ENCODE measurements at regions not wholly inside any gene's neighbourhood (a gene's known extent, or its start where the extent isn't known, plus 50 kb on each side); places are given as distances from the start of the nearest gene placed in this dataset.

- no peaks in the 10 kb centered on the region for H3K36me3 ChIP-seq (ENCODE audit: control insufficient read depth in 1 of 2, insufficient read depth in 2 of 2, low read depth in 1 of 2, low read length in 2 of 2)
- H3K27me3 ChIP-seq (ENCODE audit: control insufficient read depth in 1 of 2, insufficient read depth in 1 of 2, low read length in 2 of 2) = peaks cover 0 to 33% of the 10 kb centered on the region in 2 experiments
- H3K9ac ChIP-seq (ENCODE audit: low read length) = no peak overlapping the region
- H3K4ac ChIP-seq (ENCODE audit: low read depth in 1 of 2, low read length in 2 of 2) = no peak overlapping the region
- H3K4me1 ChIP-seq (ENCODE audit: control insufficient read depth, insufficient read depth, low read depth, low read length) = peaks cover 34% of the 10 kb centered on the region
- no peaks in the 10 kb centered on the region for H3K9me3 ChIP-seq (ENCODE audit: control insufficient read depth, low read length)
- no peaks in the 10 kb centered on the region for H3K79me1 ChIP-seq (replicated peaks; ENCODE audit: low read length, poor library complexity, severe bottlenecking)
- WGBS = 92% methylated on average over 19 of the region's 19 CpGs
- DNase-seq = no peak
- H2BK15ac ChIP-seq (ENCODE audit: low read depth, poor library complexity, severe bottlenecking) = no peak overlapping the region
- no peak overlapping the region for H2AFZ ChIP-seq (ENCODE audit: low read depth, low read length)
- H3K4me3 ChIP-seq (ENCODE audit: insufficient read depth in 1 of 2, low read depth in 1 of 2, low read length in 2 of 2) = no peak overlapping the region
- no peak overlapping the region for H3K18ac ChIP-seq (ENCODE audit: low read depth in 1 of 2, low read length in 2 of 2)
- no peak overlapping the region for H3K23ac ChIP-seq (ENCODE audit: low read length in 2 of 2)
- H3K4me2 ChIP-seq (ENCODE audit: low read length, poor library complexity, severe bottlenecking) = no peak overlapping the region
- H2BK12ac ChIP-seq (ENCODE audit: low read length in 2 of 2) = no peak overlapping the region
- H2BK120ac ChIP-seq (ENCODE audit: low read depth, low read length) = no peak overlapping the region
- no peak overlapping the region for H2AK5ac ChIP-seq (ENCODE audit: low read length, severe bottlenecking)
- no peak overlapping the region for H4K91ac ChIP-seq (ENCODE audit: low read length)
- no peak overlapping the region for H4K8ac ChIP-seq (ENCODE audit: low read length)
- H3K27ac ChIP-seq (ENCODE audit: low read length, poor library complexity, severe bottlenecking) = no peak overlapping the region
- no peak overlapping the region for H2BK5ac ChIP-seq (ENCODE audit: low read depth, low read length, poor library complexity, severe bottlenecking)
- H3K14ac ChIP-seq (ENCODE audit: low read length in 2 of 2) = no peak overlapping the region
These were observed 96.1 kb upstream of the IER5L start for GRCh38 chr9:129273941-129274684.

- Histone ChIP-seq H2BK12ac (ENCODE audit: low read length in 2 of 2) (no peak overlapping the region), H2AK5ac (ENCODE audit: low read length, severe bottlenecking) (no peak overlapping the region), H3K14ac (ENCODE audit: low read length in 2 of 2) (no peak overlapping the region), H2BK5ac (ENCODE audit: low read depth, low read length, poor library complexity, severe bottlenecking) (no peak overlapping the region), H4K91ac (ENCODE audit: low read length) (no peak overlapping the region), H3K18ac (ENCODE audit: low read depth in 1 of 2, low read length in 2 of 2) (no peak overlapping the region), H3K9me3 (ENCODE audit: control insufficient read depth, low read length) (no peaks in the 10 kb centered on the region), H3K27me3 (ENCODE audit: control insufficient read depth in 1 of 2, insufficient read depth in 1 of 2, low read length in 2 of 2) (peaks cover 0 to 33% of the 10 kb centered on the region in 2 experiments), H3K9ac (ENCODE audit: low read length) (no peak overlapping the region), H2AFZ (ENCODE audit: low read depth, low read length) (no peak overlapping the region), H4K8ac (ENCODE audit: low read length) (no peak overlapping the region), H3K4me1 (ENCODE audit: control insufficient read depth, insufficient read depth, low read depth, low read length) (peaks cover 27% of the 10 kb centered on the region), H3K79me1 (replicated peaks; ENCODE audit: low read length, poor library complexity, severe bottlenecking) (no peaks in the 10 kb centered on the region), H3K4me3 (ENCODE audit: insufficient read depth in 1 of 2, low read depth in 1 of 2, low read length in 2 of 2) (no peak overlapping the region), H3K36me3 (ENCODE audit: control insufficient read depth in 1 of 2, insufficient read depth in 2 of 2, low read depth in 1 of 2, low read length in 2 of 2) (no peaks in the 10 kb centered on the region), H3K4me2 (ENCODE audit: low read length, poor library complexity, severe bottlenecking) (no peak overlapping the region), H3K23ac (ENCODE audit: low read length in 2 of 2) (no peak overlapping the region), H3K27ac (ENCODE audit: low read length, poor library complexity, severe bottlenecking) (no peak overlapping the region), H2BK120ac (ENCODE audit: low read depth, low read length) (no peak overlapping the region), H2BK15ac (ENCODE audit: low read depth, poor library complexity, severe bottlenecking) (no peak overlapping the region), H3K4ac (ENCODE audit: low read depth in 1 of 2, low read length in 2 of 2) (no peak overlapping the region)
- no peak for DNase-seq
- 90% methylated on average over 14 of the region's 14 CpGs for WGBS
These were observed 95.3 kb upstream of the IER5L start for GRCh38 chr9:129273136-129273895.

- H2AK5ac ChIP-seq (ENCODE audit: low read length, severe bottlenecking) = no peak overlapping the region
- H3K4me2 ChIP-seq (ENCODE audit: low read length, poor library complexity, severe bottlenecking) = no peak overlapping the region
- H2BK12ac ChIP-seq (ENCODE audit: low read length in 2 of 2) = no peak overlapping the region
- WGBS = 89% methylated on average over 9 of the region's 9 CpGs
- H2BK5ac ChIP-seq (ENCODE audit: low read depth, low read length, poor library complexity, severe bottlenecking) = no peak overlapping the region
- peak overlapping the region; percentile 26 for H2BK15ac ChIP-seq (ENCODE audit: low read depth, poor library complexity, severe bottlenecking)
- H3K79me1 ChIP-seq (replicated peaks; ENCODE audit: low read length, poor library complexity, severe bottlenecking) = no peaks in the 10 kb centered on the region
- peaks cover 22% of the 10 kb centered on the region for H3K4me1 ChIP-seq (ENCODE audit: control insufficient read depth, insufficient read depth, low read depth, low read length)
- no peak overlapping the region for H3K14ac ChIP-seq (ENCODE audit: low read length in 2 of 2)
- H2BK120ac ChIP-seq (ENCODE audit: low read depth, low read length) = no peak overlapping the region
- H3K36me3 ChIP-seq (ENCODE audit: control insufficient read depth in 1 of 2, insufficient read depth in 2 of 2, low read depth in 1 of 2, low read length in 2 of 2) = no peaks in the 10 kb centered on the region
- DNase-seq = no peak
- no peak overlapping the region for H4K8ac ChIP-seq (ENCODE audit: low read length)
- H3K9ac ChIP-seq (ENCODE audit: low read length) = no peak overlapping the region
- no peak overlapping the region for H3K27ac ChIP-seq (ENCODE audit: low read length, poor library complexity, severe bottlenecking)
- H3K4me3 ChIP-seq (ENCODE audit: insufficient read depth in 1 of 2, low read depth in 1 of 2, low read length in 2 of 2) = no peak overlapping the region
- H3K9me3 ChIP-seq (ENCODE audit: control insufficient read depth, low read length) = no peaks in the 10 kb centered on the region
- H3K4ac ChIP-seq (ENCODE audit: low read depth in 1 of 2, low read length in 2 of 2) = no peak overlapping the region
- H2AFZ ChIP-seq (ENCODE audit: low read depth, low read length) = no peak overlapping the region
- H3K18ac ChIP-seq (ENCODE audit: low read depth in 1 of 2, low read length in 2 of 2) = no peak overlapping the region
- no peak overlapping the region for H3K23ac ChIP-seq (ENCODE audit: low read length in 2 of 2)
- peaks cover 0 to 33% of the 10 kb centered on the region in 2 experiments for H3K27me3 ChIP-seq (ENCODE audit: control insufficient read depth in 1 of 2, insufficient read depth in 1 of 2, low read length in 2 of 2)
- no peak overlapping the region for H4K91ac ChIP-seq (ENCODE audit: low read length)
These were observed 94.4 kb upstream of the IER5L start for GRCh38 chr9:129272348-129273025.

GRCh38 chr9:129270903-129271431, 92.9 kb upstream of the IER5L start:
- no peaks in the 10 kb centered on the region for H3K9me3 ChIP-seq (ENCODE audit: control insufficient read depth, low read length)
- peaks cover 5 to 40% of the 10 kb centered on the region in 2 experiments for H3K27me3 ChIP-seq (ENCODE audit: control insufficient read depth in 1 of 2, insufficient read depth in 1 of 2, low read length in 2 of 2)
- no peak overlapping the region for H4K91ac ChIP-seq (ENCODE audit: low read length)
- H3K23ac ChIP-seq (ENCODE audit: low read length in 2 of 2) = no peak overlapping the region
- H3K4me3 ChIP-seq (ENCODE audit: insufficient read depth in 1 of 2, low read depth in 1 of 2, low read length in 2 of 2) = no peak overlapping the region
- DNase-seq = peak; percentile 55
- no peak overlapping the region for H2AK5ac ChIP-seq (ENCODE audit: low read length, severe bottlenecking)
- H4K8ac ChIP-seq (ENCODE audit: low read length) = peak overlapping the region; percentile 69
- 72% methylated on average over 10 of the region's 11 CpGs for WGBS
- no peaks in the 10 kb centered on the region for H3K79me1 ChIP-seq (replicated peaks; ENCODE audit: low read length, poor library complexity, severe bottlenecking)
- no peak overlapping the region for H2BK5ac ChIP-seq (ENCODE audit: low read depth, low read length, poor library complexity, severe bottlenecking)
- no peak overlapping the region for H2AFZ ChIP-seq (ENCODE audit: low read depth, low read length)
- no peaks in the 10 kb centered on the region for H3K36me3 ChIP-seq (ENCODE audit: control insufficient read depth in 1 of 2, insufficient read depth in 2 of 2, low read depth in 1 of 2, low read length in 2 of 2)
- H2BK15ac ChIP-seq (ENCODE audit: low read depth, poor library complexity, severe bottlenecking) = no peak overlapping the region
- H3K14ac ChIP-seq (ENCODE audit: low read length in 2 of 2) = no peak overlapping the region
- H3K4me1 ChIP-seq (ENCODE audit: control insufficient read depth, insufficient read depth, low read depth, low read length) = peaks cover 19% of the 10 kb centered on the region
- H3K4ac ChIP-seq (ENCODE audit: low read depth in 1 of 2, low read length in 2 of 2) = no peak overlapping the region
- peak overlapping the region; percentile 69 for H3K9ac ChIP-seq (ENCODE audit: low read length)
- peak overlapping the region; percentile 72 for H3K27ac ChIP-seq (ENCODE audit: low read length, poor library complexity, severe bottlenecking)
- H3K4me2 ChIP-seq (ENCODE audit: low read length, poor library complexity, severe bottlenecking) = no peak overlapping the region
- H2BK12ac ChIP-seq (ENCODE audit: low read length in 2 of 2) = no peak overlapping the region
- peak overlapping the region in 1 of 2 experiments; percentile 47 for H3K18ac ChIP-seq (ENCODE audit: low read depth in 1 of 2, low read length in 2 of 2)
- no peak overlapping the region for H2BK120ac ChIP-seq (ENCODE audit: low read depth, low read length)

Measured in mesenchymal stem cell (in vitro differentiated cells and primary cell).